COLO829 (cell line): ENCODE measurements at regions not wholly inside any gene's neighbourhood (a gene's known extent, or its start where the extent isn't known, plus 50 kb on each side); places are given as distances from the start of the nearest gene placed in this dataset.
A peak's percentile ranks its signal among the peaks of the same experiment; 100 is the strongest.

Experiments used
- DNase-seq: peaks from one replicate; pipeline ENCODE4 v3.0.0; 2012; ENCODE audit warnings: low spot score

GRCh38 chr6:47932575-47932974, 150.7 kb downstream of the OPN5 start:
- no peak for DNase-seq

- DNase-seq: no peak
Observed at GRCh38 chr6:47924001-47924400, 142.2 kb downstream of the OPN5 start.

GRCh38 chr6:47922391-47922790, 140.6 kb downstream of the OPN5 start:
- DNase-seq: peak; percentile 56

GRCh38 chr6:47919875-47920274, 138.0 kb downstream of the OPN5 start:
- peak; percentile 23 for DNase-seq

- no peak for DNase-seq
Observed at GRCh38 chr6:47917811-47918210, 136.0 kb downstream of the OPN5 start.

- DNase-seq: peak; percentile 60
Observed at GRCh38 chr6:47917202-47917601, 135.4 kb downstream of the OPN5 start.

GRCh38 chr6:47915017-47915416, 133.2 kb downstream of the OPN5 start:
- no peak for DNase-seq

GRCh38 chr6:47908271-47908670, 126.4 kb downstream of the OPN5 start:
- DNase-seq: peak; percentile 71

GRCh38 chr6:47905717-47906116, 123.9 kb downstream of the OPN5 start:
- no peak for DNase-seq

GRCh38 chr6:47897247-47897646, 115.4 kb downstream of the OPN5 start:
- no peak for DNase-seq

- DNase-seq: no peak
Observed at GRCh38 chr6:47890326-47890875, 108.6 kb downstream of the OPN5 start.

GRCh38 chr6:47879015-47879414, 97.2 kb downstream of the OPN5 start:
- no peak for DNase-seq
